NCI-H1092 (cell line): ENCODE measurements at regions not wholly inside any gene's neighbourhood (a gene's known extent, or its start where the extent isn't known, plus 50 kb on each side); places are given as distances from the start of the nearest gene placed in this dataset.
A peak's percentile ranks its signal among the peaks of the same experiment; 100 is the strongest.

Experiments
- DNase-seq: peaks from one replicate; lab custom pipeline; 2025; lab: John Stamatoyannopoulos, UW

DNA sequence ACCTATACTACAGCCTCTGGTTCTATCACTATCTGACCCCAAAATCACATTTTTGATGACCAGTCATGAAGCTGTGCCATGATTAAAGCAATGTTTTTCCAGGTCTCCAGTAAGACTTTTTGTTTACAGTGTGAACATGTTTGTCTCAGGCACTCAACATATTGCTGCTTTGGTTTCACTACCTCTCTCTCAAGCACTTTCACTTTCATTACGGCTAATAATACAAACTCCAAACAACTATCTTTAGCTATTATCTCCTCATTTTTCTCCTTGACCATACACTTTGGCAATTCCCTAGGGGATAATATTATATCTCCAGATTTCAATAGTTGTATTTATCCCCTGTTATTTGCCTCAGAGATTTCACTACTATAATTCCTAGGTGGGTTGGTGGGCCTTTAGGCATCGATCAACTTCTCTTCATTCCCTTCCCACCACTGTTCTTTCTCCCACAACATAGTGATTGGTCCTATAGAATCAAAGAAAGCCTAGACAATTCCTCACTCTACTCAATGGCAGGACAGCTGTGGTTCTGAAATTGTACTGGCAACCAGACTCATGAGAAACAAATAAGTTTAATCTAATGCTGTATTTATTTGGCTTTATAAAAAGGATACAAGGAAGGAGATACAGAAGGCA, 261.4 kb upstream of the ZWINT start:
- no peak for DNase-seq

DNA sequence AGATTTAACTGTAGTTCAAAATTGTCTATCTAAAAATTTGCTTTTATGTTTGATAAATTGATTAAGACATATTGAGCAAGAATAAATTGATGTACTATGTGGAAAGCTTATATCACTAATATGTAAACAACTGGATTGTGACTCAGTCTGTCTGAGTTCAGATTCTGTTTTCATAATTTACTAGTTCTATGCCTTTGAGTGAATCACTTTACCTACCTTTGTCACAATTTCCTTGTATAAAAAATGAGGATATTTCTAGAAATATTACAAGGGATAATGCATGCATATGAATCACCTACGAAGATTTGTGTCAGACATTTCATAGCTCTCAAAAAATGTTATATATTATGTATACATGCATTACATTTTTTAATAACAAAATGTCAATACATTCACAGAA, 245.1 kb upstream of the ZWINT start:
- no peak for DNase-seq

DNA sequence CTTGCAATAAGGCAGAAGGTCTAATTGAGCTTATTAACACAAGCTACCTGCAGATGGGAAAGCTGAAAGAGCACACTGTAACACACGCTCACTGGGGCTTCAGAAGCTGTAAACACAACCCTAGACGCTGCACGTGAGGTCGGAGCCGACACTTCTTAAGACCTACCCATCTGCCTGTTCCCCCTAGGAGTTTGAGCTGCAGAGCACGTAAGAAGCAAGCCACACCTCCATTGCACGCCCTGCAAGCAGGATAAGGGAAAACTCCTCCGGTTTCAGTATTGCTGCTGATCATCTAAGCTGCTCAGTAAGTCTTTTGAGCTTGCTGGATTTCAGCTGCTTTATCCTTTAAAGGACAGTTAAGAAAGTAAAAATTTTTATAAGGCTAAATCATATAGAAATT, 244.0 kb upstream of the ZWINT start:
- DNase-seq: no peak

DNA sequence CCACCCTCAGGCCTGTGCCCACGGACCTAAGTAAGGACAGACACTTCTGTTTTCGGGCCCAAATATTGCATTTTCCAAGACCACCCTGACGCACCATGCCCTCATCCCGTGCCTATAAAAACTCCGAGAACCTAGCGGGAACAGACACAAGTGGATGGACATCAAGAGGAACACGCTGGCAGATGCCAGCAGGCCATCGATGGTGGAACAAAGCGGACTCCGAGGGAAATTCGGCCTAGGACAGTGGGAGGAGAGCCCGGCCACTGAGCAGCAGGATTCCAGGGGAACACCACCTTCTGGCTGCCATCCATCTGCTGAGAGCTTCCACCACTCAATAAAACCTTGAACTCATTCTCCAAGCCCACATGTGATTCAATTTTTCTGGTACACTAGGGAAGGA, 243.6 kb upstream of the ZWINT start:
- no peak for DNase-seq

DNA sequence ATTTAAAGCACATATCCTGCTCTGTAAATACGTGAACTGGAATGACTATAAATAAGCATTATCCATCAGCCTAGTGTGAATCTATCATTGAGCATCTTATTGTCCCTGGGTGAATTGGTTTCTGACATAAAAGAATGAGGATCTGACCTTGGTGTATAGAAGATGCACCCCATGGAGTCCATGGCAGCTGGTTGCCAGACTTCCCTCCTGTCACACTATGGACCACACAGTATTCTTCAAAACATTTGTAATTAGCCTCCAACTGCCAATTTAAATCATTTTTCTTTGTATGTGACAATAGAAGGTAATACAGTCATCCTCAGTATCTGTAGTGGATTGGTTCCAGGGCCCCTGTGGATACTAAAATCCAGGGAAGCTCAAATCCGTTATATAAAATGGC, 238.1 kb upstream of the ZWINT start:
- DNase-seq: no peak

DNA sequence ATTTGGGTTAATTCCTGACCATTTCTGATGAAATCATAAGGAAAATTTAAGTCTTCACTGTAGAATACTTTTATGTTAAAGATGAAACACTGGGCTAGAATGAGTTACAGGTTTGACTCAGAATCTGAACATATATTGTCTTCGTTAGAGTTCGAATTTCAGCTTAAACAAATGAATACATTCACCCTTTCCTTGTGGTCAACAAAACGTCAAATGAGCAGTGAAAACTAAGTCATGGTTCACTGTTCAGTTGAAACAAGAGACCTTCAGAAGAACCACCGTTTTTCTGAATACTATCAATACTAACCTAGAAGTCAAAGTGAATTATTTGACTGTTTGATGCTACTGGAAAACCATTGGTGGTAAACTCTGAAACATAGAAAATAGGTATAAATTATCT, 235.2 kb upstream of the ZWINT start:
- no peak for DNase-seq

DNA sequence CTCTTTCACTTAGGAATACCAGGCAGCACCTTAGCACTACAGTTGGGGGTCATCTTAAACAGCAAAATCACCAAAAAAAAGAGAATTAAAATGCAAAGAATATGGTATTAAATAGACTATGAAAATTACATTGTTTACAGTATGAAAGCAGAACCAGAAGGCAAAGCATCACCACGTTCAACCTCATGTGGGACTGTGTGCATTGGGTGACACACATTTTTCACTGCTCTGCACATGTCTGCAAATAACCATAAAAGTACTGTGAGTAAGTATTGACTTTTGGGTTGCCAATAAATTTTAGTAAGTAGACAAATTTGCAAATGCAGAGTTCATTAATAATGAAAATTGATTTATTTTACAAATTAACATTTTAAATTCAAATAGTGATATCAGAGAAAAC, 232.1 kb upstream of the ZWINT start:
- no peak for DNase-seq

DNA sequence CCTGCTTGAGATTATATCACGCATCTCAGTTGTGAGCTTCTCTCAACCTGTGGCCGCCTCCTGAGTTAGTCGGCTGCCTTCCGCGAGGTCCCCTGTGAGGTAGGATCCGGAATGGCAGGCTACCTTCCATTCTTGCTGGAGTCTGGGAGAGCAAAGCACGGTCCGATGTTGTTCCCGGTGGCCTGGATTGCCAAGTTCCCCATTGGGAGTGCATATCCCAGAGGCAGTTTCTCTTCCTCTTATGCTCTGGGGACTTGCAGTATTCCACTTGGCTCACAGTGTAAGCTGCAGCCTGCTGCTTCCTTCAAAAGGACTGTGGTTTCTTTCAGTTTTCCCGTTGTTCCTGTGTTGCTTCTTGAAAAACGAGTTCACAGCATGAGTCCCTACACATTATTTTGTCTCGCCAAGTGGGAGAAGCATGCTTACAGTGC, 225.4 kb upstream of the ZWINT start:
- no peak for DNase-seq

DNA sequence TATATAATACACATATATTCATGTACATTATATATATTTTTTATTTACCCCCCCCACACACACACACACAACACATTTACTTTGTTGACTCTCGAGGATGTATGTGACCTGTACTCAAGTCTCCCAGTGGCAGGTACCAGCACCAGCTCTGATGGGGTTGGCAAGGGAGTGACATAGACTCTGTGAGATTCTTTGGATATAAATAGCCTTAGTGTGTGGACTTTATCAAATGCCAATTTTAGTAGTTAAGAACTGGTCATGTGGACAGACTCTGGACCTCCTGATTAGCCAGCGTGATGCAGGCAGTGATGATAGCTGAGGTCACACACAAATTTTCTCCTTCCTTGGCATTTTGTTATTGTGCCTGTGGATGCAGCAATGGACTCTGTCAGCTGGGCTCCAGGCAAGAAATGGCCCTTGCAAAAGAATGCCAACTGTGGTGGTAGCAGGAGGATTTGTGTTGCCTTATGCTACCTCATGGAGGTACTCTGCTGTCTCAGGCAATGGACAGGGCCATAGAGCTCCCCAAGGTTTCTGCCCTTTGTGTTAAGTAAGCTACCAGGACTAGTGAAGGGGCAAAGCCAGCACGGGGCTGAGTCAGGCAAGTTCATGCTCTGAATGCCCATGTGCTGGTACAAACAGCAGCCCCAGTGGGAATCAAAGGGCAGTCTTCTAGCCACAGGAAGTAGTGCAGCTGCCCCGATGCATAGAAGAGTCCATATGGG, 224.6 kb upstream of the ZWINT start:
- no peak for DNase-seq

DNA sequence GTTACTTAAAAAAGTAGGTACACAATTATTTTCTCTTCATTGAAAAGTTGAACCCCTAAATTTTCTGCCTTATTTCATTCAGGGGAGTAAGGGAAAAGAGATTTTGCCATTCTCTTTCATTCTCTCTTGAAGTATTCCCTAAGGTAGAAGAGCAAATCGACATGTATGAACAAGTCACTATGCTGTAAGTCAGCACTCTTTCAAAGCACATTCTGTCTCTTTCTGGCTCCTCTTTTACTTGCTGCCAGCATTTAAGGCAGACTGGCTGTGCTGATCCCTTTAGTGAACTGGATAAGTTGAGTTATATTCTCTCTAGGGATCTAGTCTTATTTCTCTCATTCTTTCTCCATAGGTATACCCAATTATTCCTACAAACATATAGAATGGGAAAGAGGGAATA, 222.3 kb upstream of the ZWINT start:
- no peak for DNase-seq

DNA sequence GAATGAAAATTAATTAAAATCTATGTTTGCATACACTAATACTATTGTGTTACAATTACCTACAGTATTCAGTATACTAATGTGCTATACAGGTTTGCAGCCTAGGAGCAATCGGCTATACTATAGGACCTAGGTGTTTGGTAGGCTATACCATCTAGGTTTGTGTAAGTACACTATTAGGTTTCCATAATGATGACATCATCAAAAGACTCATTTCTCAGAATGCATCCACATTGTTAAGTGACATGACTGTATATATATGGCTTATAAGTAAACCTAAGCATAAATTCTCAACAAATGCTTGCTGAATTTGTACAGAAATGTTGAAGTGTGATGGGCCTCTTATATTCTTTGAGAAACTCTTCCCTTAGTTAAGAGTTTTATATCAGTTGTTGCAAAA, 206.5 kb upstream of the ZWINT start:
- no peak for DNase-seq

DNA sequence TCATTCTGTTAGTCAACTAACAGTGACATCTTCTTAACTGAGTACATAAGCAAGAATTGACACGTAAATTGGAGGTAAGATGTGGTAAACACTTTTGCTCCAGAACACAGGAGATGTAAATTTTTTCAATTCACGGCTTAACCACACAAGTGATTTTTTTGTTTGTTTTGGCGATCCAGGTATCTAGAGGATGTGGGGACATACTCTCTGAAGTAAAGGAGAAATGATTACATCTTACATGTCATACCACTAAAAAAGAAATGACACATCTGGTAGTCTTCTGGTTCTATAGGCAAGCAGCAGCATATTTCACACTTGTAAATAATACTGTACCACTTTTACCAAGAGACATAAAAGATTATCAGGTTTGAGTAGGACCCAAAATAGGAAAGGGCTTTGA, 200.3 kb upstream of the ZWINT start:
- DNase-seq: no peak

DNA sequence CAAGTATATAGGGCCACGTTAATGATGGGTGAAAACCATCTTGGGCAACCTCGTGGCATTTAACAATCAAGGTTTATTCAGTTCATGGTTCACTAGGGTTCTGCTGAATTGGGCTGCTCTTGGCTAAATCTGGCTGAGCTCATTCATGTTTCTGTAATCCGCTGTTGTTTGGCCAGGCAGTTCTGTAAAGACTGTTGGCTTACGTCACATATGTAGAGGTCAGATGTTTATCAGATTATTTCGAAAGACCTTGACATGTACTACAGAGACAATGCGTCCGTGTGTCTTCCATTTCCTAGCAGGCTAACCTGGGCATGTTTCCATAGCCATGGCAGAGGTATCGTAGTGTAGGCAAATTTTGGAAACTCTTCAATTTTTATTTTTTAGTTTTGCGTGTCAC, 190.0 kb upstream of the ZWINT start:
- DNase-seq: no peak

DNA sequence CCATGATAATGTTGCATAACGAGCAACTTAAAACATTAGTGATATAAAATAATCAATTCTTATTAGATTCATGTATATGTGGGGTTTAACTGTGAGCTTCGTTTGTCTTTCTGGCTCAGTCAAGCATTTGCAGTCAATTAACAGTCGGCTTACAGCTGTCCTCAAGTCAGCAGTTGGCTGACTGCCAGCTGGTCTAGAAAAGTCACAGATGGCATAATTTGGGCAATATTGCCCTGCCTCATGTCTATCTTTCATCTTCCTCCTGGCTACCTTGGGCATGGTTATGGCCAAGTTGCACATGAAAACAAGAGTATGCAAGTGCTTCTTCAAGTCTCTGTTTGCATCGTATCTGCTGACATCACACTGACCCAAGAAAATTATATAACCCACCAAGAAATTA, 186.1 kb upstream of the ZWINT start:
- DNase-seq: peak; percentile 16

DNA sequence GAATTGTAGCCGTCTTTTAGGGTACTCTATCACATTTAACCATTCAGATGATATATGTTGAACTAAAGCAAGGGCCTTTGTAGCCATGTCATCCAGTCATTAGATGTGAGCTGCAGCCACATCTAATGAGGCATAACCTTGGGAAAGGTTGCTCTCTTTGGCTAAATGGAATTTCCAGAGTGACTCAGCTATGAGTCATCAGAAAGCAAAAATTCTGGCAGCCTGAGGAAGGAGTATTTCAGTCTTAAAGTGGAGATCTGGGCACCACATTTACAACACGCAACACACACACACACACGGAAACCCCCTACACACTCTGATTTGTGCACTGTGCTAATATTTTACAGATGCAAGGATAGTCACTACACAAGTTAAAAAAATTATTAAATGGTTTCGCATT, 176.9 kb upstream of the ZWINT start:
- no peak for DNase-seq

DNA sequence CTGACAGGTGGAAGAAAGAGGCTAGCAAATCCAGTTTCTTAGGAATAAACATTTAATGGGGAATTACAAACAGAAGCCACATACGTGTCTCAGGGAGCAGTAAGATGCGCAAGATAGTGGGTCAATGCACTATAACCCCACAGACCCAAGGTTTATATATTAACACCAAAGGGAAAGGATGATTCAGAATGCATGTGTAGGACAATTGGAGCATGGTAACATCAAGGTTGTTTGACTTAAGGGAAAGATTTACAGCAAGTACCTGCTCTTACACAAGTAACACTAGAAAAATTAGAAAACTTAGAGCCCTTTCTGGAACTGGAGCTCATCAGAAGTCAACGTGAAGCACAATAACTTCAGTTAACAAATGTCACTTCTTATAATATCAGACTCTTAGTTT, 161.1 kb upstream of the ZWINT start:
- no peak for DNase-seq

DNA sequence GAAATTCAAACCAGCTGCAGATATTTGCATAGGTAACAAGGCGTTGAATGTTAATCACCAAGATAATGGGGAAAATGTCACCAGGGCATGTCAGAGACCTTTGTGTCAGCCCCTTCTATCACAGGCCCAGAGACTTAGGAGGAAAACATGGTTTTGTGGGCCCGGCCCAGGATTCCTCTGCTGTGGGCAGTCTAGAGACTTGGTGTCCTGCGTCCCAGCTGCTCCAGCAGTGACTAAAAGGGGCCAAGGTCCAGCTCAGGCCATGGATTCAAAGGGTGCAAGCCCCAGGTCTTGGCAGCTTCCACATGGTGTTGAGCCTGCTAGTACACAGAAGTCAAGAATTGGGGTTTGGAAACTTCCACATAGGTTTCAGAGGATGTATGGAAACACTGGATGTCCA, 147.5 kb upstream of the ZWINT start:
- DNase-seq: no peak

DNA sequence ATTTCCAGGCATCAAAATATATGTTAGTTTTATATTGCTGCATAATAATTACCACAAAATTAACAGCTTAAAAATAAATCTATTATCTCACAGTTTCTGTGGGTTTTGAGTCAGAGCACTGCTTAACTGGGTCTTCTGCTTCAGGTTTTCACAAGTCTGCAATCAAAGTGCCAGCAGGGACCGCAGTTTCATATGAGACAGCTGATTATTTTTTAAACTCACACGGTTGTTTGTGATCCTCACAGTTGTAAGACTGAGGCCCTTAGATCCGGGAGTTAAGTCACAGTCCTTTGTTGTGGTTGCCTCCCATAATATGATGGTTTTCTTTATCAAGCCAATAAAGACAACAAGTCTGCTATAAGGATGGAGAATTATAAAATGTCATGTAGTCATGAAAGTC, 146.0 kb upstream of the ZWINT start:
- DNase-seq: no peak

DNA sequence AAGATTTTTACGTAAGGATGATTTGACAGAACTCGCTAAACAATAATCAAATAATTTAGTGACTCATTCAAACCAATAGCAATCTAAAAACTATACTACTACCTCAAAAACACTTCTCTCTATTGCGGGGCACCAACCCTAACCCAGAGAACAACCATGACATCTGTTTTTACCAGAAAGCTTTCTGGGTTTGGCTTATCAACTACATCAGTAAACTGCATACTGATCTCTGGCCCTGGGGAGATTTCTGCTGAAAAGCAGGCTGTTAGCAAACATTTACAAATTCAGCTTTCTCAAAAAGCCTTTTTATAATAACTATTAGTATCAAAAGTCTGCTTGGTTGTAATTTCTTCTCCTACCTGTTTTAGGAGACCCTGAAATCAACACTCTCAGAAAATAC, 144.5 kb upstream of the ZWINT start:
- no peak for DNase-seq

DNA sequence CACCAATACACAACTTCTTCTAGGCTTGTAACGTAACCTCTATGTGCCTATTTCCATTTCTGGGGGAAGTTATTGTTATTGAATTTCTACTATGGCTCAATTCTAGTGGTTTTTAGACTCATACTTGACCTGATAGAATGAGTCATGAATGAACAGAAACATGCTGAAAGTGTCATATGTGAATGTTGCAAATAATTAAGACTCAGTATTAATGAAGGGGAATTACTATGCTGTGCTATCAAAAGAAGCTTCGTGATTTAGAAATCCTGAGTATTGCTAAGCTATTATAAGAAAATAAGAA, 135.1 kb upstream of the ZWINT start:
- DNase-seq: no peak

DNA sequence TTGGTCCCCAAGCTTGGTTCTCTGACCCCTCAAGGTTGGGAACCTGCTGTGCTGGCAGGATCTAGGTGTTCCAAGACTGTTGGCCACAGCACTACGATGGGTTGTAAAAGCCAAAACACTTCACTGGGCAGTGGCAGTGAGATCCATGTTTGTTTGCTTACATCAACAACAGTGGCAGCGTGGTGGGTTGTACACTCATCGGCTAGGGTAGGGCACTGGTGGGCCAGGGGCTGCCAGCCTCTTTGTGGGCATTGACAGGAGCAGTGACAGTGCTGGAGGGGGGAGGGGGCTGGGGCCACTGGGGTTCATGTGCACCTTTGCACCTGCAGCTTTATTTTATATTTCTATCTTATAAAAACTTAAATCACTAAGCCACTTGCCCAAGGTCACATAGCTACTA, 126.7 kb upstream of the ZWINT start:
- no peak for DNase-seq

DNA sequence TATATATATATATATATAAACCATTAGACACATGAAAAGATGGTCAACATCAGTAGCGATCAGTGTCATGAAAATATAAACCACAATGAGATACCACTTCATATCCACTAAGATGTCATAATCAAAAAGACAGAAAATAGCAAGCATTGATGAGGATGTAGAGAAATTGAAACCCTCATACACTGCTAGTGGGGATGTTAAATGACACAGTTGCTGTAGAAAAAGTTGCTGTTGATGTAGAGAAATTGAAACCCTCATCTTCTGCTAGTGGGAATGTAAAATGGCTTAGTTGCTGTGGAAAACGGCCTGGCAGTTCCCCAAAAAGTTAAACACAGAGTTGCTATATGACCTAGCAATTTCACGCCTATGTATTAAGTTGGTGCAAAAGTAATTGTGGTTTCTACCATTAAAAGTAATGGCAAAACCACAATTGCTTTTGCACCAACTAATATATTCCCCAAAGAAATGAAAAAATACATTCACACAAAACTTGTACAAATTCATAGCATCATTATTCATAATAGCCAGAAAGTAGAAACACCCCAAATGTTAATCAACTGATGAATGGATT, 120.5 kb upstream of the ZWINT start:
- no peak for DNase-seq

DNA sequence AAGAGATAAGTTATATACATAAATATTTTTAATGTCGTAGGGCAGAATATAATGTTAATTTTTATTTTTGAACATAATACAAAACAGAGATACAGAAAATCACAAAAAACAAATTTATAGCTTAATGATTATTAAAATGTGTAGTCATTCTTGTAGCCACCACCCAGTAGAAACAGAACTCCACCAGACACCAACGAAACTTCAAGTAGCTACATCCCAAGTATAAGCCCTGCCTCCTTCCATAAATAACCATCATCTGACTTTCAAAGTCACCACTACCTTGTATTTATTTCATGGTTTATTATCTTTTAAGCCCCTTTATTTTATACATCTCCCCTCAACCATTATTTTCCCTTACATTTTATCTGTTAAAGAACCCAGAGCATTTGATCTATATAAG, 111.9 kb upstream of the ZWINT start:
- DNase-seq: no peak

DNA sequence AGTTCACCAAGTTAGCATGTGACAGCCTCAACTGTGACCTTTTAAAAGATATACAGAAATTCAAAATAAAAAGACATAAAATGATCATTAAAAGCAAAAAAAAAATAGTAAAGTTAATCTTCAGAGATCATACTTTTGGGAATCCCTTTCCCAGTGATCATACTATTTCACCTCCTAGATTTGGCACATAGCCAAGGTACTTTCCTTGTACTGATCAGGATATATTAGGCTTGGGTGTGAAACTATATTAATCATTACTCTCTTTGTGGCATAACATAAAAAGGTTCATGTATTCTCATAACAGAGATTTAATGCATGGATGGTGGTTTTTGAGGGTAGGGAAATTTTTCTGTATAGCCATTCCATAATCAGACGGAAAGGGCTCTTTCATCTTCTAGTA, 109.6 kb upstream of the ZWINT start:
- DNase-seq: no peak
